ENCODE measurements at regions not wholly inside any gene's neighbourhood (a gene's known extent, or its start where the extent isn't known, plus 50 kb on each side); places are given as distances from the start of the nearest gene placed in this dataset.

- TF ChIP-seq CTCF (IDR thresholded peaks at IDR 0.05), result no peak
- no peak for TF ChIP-seq POLR2A (IDR thresholded peaks at IDR 0.05)
Measured at GRCh38 chr6:61562098-61562497, 723.9 kb downstream of the KHDRBS2 start.

Data from right lobe of liver (tissue), 4 donors.